HG03159 (cell line): ENCODE measurements at regions not wholly inside any gene's neighbourhood (a gene's known extent, or its start where the extent isn't known, plus 50 kb on each side); places are given as distances from the start of the nearest gene placed in this dataset.
"Not testable (repeated sequence)": the region's sequence is repeated elsewhere in the genome, so short reads cannot be mapped to it uniquely, and the experiment has no call there.

Source experiments
- ATAC-seq: cut with Tn5 transposase; IDR thresholded peaks from one replicate; pipeline ENCODE4 v1.9.1; 2021; ENCODE audit warnings: mild to moderate bottlenecking, moderate library complexity; ENCODE audit not compliant: unreplicated experiment

DNA sequence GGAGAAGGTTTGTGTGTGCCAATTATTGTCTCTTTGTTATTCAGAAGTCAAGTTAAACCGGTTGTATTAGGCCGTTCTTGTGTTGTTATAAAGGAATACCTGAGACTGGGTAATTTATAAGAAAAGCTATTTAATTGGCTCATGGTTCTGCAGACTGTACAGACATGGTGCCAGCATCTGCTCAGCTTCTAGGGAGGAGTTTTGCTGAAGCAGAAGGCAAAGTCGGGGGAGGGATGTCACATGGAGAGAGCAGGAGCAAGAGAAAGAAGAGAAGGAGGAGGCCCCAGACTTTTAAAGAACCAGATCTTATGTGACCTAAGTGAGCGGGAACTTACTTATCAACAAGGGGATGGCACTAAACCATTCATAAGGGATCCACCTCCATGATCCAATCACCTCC is 349.3 kb upstream of the PCDH18 start:
- no peak for ATAC-seq

DNA sequence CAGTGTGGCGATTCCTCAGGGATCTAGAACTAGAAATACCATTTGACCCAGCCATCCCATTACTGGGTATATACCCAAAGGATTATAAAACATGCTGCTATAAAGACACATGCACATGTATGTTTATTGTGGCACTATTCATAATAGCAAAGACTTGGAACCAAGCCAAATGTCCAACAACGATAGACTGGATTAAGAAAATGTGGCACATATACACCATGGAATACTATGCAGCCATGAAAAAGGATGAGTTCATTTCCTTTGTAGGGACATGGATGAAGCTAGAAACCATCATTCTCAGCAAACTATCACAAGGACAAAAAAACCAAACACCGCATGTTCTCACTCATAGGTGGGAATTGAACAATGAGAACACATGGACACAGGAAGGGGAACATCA is 335.8 kb upstream of the PCDH18 start:
- ATAC-seq: not testable (repeated sequence)

DNA sequence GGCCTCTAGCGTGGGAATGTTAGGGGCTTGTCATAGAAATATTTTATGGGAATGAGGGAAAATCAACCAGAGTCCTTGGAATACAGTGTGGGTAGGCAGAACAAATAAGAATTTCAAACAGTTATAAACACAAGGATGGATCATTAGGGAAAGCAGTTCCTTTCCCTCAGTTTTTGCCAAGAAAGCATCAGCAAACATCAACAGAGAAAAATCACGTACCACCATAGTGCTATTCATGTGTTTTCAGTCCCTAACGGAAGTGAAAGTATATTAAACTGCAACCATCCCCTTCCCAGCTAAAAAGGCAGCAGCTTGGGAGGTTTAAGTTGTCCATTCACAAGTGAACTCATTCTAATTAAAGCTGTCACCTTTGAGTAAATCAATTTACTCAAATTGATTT is 334.4 kb upstream of the PCDH18 start:
- no peak for ATAC-seq

DNA sequence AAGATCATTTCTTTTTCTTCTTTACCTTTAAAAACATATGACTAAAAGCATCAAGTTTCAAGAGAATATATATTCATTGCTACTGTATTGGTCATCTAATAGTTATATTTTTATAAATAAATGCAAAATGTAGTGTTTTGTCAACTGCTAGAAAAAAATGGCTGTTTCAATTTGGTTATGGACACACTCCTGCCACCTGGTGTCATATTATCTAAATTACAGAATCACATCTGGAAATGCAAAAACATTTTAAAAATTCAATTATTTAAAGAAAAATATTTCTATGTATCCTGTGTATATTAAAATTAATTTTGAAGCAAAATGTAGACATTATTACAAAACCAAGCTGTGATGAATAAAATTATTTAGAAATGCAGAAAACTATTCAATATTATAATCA is 329.4 kb upstream of the PCDH18 start:
- no peak for ATAC-seq

DNA sequence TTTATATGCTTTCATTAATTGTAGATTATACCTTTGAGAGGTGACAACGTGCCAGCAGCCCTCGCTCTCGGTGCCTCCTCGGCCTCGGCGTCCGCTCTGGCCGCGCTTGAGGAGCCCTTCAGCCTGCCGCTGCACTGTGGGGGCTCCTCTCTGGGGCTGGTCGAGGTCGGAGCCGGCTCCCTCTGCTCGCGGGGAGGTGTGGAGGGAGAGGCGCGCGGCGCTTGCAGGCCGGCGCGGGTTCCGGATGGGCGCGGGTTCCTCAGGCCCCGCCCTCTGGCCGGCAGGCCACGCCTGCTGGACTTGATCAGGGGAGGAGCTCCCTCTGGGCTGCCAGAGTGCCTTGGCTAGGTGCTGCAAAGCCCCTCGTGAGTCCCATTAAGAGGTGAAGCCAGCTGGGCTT is 321.1 kb upstream of the PCDH18 start:
- no peak for ATAC-seq

DNA sequence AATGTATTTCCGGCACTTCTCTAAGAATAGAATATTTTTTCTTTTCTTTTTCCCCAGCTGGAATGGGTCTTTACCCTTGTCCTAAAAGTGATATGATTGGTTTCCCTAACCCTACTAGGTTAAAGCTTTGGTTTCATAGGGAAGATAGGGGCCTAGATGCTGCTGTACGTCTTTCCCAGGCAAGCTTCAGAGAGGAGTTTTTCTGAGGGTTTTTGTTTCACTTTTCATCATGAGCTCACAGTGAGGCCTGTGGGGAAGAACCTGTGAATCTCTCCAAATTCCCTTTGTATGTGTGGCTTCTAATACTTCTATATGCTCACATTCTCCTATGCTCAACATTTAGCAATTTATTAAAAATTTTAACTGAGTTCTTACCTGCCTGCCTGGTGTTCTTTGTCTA is 320.0 kb upstream of the PCDH18 start:
- ATAC-seq: no peak

DNA sequence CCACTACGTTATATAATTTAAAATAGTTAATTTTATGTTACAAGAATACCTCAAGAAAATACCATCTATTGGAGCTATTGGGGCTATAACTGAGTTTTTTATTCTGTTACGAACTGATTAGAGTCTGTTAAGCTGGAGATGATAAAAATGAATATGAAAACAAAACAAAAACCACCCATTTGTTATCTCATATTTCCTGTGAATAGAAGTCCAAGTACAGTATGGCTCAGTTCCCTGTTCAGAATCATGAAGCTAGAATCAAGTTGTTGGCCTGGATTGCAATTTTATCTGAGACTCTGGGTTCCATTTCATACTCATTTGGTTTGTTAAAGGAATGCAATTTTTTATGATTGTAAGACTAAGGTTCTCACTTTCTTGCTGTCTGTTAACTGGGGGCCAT is 319.1 kb upstream of the PCDH18 start:
- ATAC-seq: no peak

DNA sequence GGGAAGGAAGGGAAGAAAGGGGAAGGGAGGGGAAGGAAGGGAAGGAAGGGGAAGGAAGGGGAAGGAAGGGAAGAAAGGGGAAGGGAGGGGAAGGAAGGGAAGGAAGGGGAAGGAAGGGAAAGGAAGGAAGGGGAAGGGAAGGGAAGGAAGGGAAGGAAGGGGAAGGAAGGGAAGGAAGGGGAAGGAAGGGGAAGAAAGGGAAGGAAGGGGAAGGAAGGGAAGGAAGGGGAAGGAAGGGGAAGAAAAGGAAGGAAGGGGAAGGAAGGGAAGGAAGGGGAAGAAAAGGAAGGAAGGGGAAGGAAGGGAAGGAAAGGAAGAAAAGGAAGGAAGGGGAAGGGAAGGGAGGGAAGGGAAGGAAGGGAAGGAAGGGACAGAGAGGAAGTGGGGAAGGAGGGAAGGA is 295.7 kb upstream of the PCDH18 start:
- not testable (repeated sequence) for ATAC-seq

DNA sequence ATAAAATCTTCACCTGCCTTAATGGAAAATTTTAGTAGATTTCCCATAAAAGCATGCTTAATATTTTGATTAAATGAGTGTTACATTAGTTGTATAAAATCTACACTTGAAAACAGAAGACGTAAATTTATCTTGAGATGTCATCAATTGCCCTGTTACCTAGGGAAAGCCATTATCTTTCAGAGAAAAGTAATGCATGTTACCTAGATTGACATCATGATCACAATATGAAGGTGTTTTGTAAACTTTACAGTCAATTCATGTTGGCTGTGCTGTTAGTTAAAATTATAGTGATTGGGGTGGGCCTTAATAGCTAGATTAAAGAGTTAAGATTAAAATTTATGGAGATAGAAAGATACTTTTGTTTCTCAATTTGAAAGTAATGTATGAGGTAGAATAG is 293.2 kb upstream of the PCDH18 start:
- no peak for ATAC-seq

DNA sequence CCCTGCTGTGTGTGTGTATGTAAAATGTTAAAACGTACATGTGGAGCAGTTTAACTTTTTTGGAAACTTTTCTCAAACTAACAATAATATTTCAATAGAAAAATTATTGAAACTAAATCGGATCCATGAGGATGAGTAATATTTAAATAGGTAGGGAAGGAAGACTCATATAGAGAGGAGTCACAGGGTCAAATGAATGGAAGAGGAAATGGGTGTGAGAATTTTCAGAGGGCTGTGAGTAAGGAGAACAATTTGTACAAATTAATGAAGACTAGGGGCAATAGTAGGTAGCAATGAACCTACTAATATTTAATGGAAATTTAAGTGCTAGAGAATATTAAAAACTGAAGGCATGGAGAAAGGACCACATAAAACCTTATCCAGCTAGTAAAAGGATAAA is 290.7 kb upstream of the PCDH18 start:
- ATAC-seq: no peak

DNA sequence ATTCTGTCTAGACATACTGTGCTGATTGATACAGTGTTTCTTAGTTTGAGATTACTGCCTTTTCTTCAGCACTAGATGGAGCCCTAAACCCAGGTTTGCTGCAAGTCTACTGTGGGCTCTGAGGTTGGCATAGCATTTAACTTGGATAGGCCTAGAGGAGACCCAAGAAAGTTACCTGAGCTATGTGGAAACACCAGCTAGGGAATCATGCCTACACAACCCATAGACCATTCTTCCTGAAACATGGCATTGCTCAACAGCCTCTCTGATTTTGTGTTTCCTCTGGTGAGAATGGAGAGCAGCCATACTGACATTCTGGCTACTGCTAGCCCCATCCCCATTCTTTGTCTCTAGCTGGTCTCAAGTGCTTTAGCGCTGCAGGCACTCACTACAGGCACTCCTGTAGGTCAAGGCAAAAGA is 287.7 kb upstream of the PCDH18 start:
- peak; percentile 95 for ATAC-seq

DNA sequence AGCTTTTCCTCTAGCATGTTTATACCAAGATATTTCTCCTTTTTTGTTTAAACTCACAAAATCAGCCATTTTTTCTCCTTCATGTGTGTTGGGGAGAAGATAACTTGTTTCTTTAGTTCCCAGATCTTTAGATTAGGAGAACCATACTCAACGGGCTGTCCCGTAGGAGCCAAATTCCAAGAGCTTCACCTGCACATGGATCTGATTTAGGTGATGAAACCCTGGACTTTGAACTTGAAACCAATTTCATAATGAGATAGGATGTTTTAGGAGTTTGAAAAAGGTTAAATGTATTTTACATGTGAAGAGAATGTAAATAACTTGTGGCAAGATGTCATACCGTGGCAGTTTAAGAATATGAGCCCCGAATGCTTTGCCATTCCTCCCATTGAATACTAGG is 280.0 kb upstream of the PCDH18 start:
- no peak for ATAC-seq

DNA sequence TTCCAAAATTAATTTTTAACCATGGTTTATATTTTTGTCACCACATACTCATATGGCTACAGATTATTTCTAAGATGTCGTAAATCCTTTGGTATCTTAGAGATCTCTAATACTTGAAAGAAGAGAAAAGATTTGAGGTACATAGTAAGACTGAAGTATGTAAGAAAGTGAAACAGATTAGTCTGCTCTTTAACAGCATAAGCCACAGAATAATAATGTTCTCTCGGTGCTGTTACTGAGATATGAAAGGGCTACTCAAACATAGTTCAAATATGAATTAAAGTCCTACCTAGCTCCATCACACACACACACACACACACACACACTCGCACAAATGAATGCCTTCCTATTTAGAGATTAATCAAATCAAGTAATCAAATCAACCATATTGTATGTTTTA is 274.1 kb upstream of the PCDH18 start:
- no peak for ATAC-seq

DNA sequence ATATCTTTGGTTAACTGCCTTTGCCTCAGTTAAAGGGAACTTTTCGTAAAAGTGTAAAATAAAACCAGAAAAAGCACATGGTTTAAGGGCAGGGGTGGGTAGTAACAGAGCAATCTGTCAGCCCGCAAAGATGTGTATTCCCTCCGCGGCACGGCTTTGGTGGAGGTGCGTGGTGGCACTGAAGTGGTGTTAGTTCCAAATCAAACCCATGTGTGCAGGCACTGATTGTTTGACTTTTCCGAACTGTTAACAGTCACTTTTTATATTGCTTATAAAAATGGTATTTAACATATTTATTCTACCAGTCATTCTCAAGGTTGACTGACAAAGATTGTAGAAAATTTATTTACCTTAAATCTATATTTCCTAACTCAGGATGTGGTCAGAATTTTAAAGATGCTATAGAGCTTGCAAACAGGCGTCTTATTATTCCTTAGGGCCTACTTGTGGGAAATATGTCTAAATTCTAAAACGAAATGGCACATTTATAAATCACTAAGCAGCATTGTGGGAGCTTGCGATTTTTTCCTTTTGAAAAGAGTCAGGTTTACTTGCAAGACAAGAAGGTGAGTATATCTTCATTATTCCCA is 272.7 kb upstream of the PCDH18 start:
- ATAC-seq: no peak

DNA sequence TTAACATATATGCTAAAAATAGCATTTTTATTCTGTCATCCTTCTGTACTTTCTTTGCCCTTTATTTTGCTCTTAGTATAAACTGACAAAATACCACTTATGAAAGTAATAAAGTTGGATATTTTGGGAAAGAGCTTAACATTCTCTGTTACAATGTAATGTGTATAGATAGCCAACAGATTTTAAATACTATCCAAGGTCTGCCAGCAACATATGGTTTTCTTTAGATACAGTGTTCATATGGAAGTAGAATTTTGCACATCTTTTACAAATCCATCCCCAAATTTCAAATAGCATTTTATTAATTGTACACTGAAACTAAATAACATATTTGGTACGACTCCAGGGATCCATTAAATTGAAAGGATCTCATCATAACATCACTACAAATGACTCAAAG is 268.6 kb upstream of the PCDH18 start:
- no peak for ATAC-seq

DNA sequence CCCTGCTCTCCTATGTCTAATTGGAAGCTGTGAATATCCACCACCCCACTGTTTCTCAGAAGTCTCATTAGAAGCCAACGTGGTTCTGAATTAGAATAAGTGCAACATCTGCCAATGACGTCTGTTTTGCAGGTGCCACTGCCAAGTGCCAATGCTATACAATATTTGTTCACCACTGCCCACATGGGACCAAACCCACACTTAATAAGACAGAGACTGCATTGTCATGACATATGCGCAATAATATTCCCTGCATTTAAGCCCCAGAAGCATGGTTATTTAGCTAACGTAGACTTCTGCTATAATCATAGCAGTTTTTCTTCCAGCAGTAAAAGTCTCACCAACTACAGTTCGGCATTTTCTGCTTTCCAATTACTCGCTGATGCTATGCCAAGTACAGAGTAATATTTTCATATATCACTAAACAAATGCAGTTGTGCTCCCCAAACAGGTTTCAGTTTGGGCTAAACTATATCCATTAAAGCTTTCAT is 262.5 kb upstream of the PCDH18 start:
- ATAC-seq: no peak

DNA sequence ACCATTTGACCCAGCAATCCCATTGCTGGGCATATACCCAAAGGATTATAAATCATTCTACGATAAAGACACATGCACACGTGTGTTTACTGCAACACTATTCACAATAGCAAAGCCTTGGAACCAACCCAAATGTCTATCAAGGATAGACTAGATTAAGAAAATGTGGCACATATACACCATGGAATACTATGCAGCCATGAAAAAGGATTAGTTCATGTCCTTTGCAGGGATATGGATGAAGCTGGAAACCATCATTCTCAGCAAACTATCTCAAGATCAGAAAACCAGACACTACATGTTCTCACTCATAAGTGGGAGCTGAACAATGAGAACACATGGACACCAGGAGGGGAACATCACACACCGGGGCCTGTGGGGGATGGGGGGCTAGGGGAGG is 257.0 kb upstream of the PCDH18 start:
- not testable (repeated sequence) for ATAC-seq

DNA sequence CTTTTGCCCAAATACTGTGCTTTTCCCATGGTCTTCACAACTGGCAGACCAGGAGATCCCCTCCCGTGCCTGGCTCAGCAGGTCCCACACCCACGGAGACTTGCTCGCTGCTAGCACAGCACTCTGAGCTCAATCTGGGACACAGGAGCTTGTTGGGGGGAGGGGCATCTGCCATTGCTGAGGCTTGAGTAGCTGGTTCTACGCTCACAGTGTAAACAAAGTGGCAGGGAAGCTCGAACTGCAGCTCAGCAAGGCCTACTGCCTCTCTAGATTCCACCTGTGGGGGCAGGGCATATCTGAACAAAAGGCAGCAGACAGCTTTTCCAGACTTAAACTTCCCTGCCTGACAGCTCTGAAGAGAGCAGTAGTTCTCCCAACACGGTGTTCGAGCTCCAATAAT is 251.6 kb upstream of the PCDH18 start:
- not testable (repeated sequence) for ATAC-seq

DNA sequence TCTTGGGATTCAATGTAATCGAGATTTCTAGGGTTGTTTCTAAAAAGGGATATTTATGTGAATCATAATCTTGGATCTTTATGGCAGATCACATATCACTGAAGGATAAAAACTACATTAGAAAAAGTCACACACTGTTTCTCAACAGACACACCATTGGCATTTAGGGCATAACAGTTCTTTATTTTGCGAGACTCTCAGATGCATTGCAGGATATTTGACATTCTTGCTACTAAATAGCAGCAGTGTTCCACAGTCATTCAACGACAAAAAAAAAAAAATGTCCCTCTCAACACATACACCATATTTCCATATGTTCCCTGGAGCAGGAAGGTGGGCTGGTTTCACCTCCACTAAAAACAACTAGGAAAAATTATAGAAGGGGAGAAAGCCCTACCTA is 243.4 kb upstream of the PCDH18 start:
- no peak for ATAC-seq

DNA sequence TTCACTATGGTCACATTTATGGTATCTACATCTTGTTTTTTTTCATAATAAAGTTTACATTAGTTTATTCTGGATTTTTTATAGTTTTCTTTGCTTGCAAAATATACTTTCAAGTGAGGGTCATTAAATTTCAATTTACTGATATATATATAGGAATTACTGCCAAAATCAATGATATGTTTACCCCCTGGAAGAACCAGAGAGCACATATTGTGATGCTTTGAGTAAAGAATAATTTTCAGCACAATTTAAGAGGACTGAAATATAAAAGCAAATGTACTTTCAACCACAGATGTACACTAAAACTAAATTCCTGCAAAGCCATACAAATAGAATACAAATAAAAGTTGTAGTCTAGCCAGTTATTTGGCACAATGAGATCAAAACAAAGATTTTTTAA is 242.2 kb upstream of the PCDH18 start:
- ATAC-seq: no peak

DNA sequence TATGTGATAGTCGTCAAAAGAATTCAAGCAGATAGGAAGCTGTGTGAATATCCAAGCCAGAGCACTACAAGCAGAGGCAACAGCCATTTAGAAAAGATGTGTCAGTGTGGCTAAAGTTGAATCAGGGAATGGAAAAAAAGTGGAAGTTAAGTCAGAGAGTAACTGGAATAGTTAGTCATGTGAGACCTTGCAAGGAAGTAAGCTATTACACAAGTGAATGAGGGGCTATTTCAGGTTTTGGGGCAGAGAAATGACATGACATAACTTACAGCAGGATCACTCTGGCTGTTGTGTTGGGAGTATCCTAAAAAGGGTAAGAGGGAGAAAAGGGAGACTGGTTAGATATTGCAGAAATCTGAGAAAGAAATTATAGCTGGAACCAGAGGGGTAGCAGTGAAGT is 236.6 kb upstream of the PCDH18 start:
- ATAC-seq: no peak

DNA sequence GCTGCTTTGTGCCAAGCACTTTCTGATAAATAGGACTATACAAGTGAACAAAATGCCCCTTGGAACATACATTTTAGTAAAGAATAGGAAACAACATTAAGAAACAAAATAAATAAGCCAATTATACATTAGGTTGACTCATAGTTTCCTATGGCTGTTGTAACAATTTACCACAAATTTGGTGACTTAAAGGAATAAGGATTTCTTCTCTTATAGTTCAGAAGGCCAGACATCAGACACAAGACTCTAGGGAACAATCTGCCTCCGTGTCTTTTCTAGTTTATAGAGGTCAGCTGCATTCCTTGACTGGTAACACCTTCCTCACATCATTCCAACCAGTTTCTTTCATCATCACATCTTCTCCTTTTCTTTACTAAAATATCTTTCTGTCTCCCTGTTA is 235.9 kb upstream of the PCDH18 start:
- no peak for ATAC-seq

DNA sequence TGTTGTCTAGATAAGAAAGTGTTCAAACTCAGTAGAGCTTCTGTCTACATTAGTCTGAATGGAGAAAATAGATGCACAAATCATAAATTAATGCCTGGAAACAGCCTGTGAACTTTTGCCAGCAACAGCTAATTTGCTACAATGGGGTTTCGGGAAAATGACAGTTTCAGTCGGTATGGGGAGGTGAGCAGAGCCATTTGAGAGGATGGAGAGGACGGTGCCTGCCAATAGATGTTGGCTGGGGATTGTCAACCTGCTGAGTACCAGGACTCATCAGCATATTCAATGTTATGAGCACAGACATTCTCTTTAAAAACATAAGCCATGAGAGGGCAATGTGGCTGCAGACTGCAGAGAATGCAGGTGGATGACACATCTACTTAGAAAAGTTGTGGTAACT is 230.3 kb upstream of the PCDH18 start:
- no peak for ATAC-seq
